ENCODE measurements at regions not wholly inside any gene's neighbourhood (a gene's known extent, or its start where the extent isn't known, plus 50 kb on each side); places are given as distances from the start of the nearest gene placed in this dataset.
"Not testable (repeated sequence)": the region's sequence is repeated elsewhere in the genome, so short reads cannot be mapped to it uniquely, and the experiment has no call there.

- no peak for DNase-seq
- intact Hi-C loops (cut with DNase I) = no loop called here
These were observed 213.9 kb downstream of the BAMBI start for GRCh38 chr10:28891058-28891713.

- intact Hi-C loops (cut with DNase I) = no loop called here
- DNase-seq = no peak
These were observed 215.7 kb downstream of the BAMBI start for GRCh38 chr10:28892818-28893547.

GRCh38 chr10:28894146-28894545, 216.8 kb downstream of the BAMBI start:
- intact Hi-C loops (cut with DNase I) = no loop called here
- DNase-seq = no peak

GRCh38 chr10:28895671-28896070, 218.3 kb downstream of the BAMBI start:
- DNase-seq; intact Hi-C loops (cut with DNase I): not testable (repeated sequence)

GRCh38 chr10:28896791-28897409, 219.6 kb downstream of the BAMBI start:
- intact Hi-C loops (cut with DNase I) = not testable (repeated sequence)

DNA sequence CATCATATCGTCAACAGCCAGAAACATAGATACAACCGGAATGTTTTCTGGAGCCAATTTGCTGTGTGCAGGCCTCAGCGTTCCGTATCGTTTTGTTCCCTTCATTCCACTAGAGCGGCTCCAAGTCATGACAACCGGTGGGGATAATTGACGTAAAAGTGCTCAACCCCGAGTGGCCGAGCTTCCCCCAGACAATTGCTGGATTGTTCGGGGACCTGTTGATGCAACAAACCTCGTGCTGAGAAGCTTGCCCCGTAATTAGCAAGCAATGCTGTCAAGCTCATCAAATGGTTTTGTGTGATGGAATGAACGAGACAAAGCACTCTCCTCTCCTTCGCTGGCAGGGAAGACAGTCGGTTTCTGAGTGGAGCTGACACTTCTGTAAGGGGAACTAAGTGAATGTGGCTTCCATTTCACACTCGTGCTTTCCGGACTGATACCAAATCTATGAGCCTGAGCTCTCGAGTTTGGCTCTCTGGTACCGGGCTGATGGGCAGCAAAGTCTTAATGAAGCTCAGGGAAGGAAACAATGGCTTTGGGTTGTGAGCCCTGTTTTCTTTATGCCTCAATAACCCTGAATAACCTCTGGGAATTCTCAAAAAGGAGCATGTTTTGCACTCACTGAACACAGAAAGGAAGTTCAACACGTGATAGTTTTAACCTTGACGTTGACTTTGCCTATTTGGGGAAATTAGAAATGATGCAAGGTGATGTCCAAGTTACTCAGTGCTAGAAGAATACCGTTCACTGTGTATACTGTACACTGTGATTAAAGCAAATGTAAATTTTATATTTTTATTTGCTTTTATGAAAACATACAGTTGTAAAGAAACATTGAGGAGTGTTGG, 220.5 kb downstream of the BAMBI start:
- intact Hi-C loops (cut with DNase I) = no loop called here
- DNase-seq = peak in 4 of 10 donors; percentile 15 to 45 (median 24)

More at GRCh38 chr10:28896791-28897409, 219.6 kb downstream of the BAMBI start:
- peak in 4 of 10 donors; percentile 13 to 84 (median 46) for DNase-seq

GRCh38 chr10:28902215-28902614, 224.9 kb downstream of the BAMBI start:
- intact Hi-C loops (cut with DNase I) = no loop called here
- DNase-seq = no peak

GRCh38 chr10:28903063-28903462, 225.7 kb downstream of the BAMBI start:
- intact Hi-C loops (cut with DNase I) = no loop called here
- no peak for DNase-seq

DNA sequence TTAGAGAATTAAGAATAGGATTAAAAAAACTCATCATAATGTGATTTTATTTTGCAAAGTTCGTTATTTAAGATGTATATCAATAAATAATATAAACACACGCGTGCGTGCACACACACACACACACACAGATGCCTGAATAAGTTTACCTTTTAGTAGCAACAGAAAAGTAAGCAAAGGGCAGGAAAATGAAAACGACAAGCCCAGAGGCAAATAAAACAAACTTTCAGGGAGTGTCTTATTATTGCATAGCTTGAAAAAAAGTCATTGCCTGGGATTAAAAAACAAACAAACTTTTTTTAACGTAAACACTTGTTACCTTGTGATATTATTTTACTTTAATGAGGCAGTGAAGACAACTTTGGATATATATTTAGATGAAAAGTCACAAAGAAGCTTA, 226.4 kb downstream of the BAMBI start:
- intact Hi-C loops (cut with DNase I) = no loop called here
- DNase-seq = no peak

DNA sequence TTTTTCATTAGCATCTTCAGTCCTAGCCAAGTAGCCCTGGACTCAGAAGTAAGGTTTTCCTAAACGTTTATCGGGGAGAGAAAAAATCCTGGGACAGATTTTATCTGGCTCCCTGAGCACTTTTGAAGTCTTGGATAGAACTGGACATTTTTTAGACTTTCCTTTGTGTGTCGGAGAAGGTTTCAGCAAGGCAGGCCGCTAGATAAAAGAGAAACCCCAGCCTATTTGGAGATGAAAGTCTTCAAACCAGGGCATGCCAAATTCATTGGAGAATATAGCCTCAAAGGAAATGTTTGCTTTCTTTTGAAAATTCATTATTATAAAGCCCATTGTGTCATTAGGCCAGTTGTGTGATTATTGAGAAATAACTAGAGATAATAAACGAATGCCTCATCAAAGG, 228.1 kb downstream of the BAMBI start:
- no peak for DNase-seq
- intact Hi-C loops (cut with DNase I) = no loop called here

DNA sequence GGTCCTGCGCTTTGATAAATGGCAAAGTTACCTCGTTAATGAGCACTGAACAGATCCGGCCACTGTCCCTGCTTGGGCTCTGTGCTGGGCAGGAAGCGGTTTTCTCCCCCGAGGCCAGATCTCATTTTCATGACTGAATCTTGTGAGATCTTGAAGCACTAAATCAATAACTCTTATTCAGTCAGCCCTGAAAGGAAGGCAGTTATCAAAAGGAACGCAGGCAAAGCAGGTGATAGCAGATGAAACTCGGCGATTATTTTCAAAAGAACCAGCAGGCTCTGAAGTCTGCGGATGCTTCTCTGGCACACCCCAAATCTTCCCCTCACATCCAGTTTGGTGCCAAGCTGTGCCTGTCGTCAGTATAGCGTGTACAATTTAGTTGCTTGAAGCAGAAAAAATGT, 228.7 kb downstream of the BAMBI start:
- intact Hi-C loops (cut with DNase I) = no loop called here
- no peak for DNase-seq

DNA sequence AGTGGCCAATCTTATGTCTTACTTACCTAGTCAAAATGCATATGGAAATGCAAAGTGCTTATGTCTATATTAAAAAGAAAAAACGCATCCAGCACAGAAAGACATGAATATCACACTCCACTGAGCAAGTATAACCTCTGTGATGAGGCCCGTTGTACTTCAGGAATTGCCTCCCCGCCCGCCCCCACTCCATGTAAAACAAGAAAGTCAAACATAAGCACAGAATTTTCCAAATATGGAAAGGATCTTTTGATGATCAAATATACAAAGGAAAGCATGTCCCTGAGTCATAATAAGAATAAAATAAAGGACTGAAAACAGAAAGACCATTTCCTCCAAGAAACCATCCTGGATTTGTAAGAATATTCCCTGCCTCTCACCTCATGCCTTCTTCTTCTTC, 229.1 kb downstream of the BAMBI start:
- intact Hi-C loops (cut with DNase I) = no loop called here
- no peak for DNase-seq

- DNase-seq = no peak
- intact Hi-C loops (cut with DNase I) = no loop called here
These were observed 229.6 kb downstream of the BAMBI start for GRCh38 chr10:28906934-28907333.

- intact Hi-C loops (cut with DNase I) = no loop called here
- DNase-seq = no peak
These were observed 232.6 kb downstream of the BAMBI start for GRCh38 chr10:28909875-28910274.

- intact Hi-C loops (cut with DNase I) = no loop called here
- no peak for DNase-seq
These were observed 233.6 kb downstream of the BAMBI start for GRCh38 chr10:28910956-28911355.

- peak in 1 of 10 donors; percentile 35 for DNase-seq
- intact Hi-C loops (cut with DNase I) = not testable (repeated sequence)
These were observed 234.2 kb downstream of the BAMBI start for GRCh38 chr10:28911511-28911910.

- intact Hi-C loops (cut with DNase I) = no loop called here
- no peak for DNase-seq
These were observed 234.9 kb downstream of the BAMBI start for GRCh38 chr10:28912017-28912783.

- intact Hi-C loops (cut with DNase I) = no loop called here
- DNase-seq = no peak
These were observed 236.3 kb downstream of the BAMBI start for GRCh38 chr10:28913436-28914237.

- intact Hi-C loops (cut with DNase I) = no loop called here
- no peak for DNase-seq
These were observed 237.4 kb downstream of the BAMBI start for GRCh38 chr10:28914701-28915100.
